ENCODE measurements at regions not wholly inside any gene's neighbourhood (a gene's known extent, or its start where the extent isn't known, plus 50 kb on each side); places are given as distances from the start of the nearest gene placed in this dataset.

GRCh38 chr11:122592641-122593040, 62.9 kb upstream of the UBASH3B start:
- Histone ChIP-seq H3K79me2 (ENCODE audit: control insufficient read depth, insufficient read depth, low read length) (no peaks in the 10 kb centered on the region), H3K27me3 (ENCODE audit: control insufficient read depth in 2 of 2, insufficient read depth in 2 of 2, low read length in 2 of 2) (no peaks in the 10 kb centered on the region), H3K9me1 (ENCODE audit: control insufficient read depth, insufficient read depth, low read length) (no peaks in the 10 kb centered on the region), H4K20me1 (replicated peaks; ENCODE audit: control insufficient read depth, insufficient read depth, low read length) (no peaks in the 10 kb centered on the region), H3K9me3 (replicated peaks; ENCODE audit: control insufficient read depth, insufficient read depth, low read depth, low read length) (no peaks in the 10 kb centered on the region), H3K4me3 (no peak overlapping the region), H2AFZ (ENCODE audit: low read depth, low read length) (no peak overlapping the region), H3K36me3 (ENCODE audit: control insufficient read depth, insufficient read depth, low read length) (no peaks in the 10 kb centered on the region), H3K27ac (ENCODE audit: extremely low read depth, low read depth, low read length) (no peak overlapping the region), H3K4me1 (replicated peaks in 1 of 2; ENCODE audit: control insufficient read depth in 2 of 2, insufficient read depth in 2 of 2, low read length in 2 of 2) (no peaks in the 10 kb centered on the region), H3K9ac (ENCODE audit: insufficient read depth in 1 of 2, low read depth in 2 of 2, low read length in 2 of 2) (no peak overlapping the region), H3K4me2 (ENCODE audit: insufficient read depth, low read length) (no peak overlapping the region)
- DNase-seq (ENCODE audit: extremely low read depth in 1 of 4, low spot score in 3 of 4) (no peak), FAIRE-seq (no peak), ATAC-seq (no peak)
- WGBS (ENCODE audit: insufficient coverage, low coverage, missing lambda C conversion rate) = 1% methylated on average over 6 of the region's 6 CpGs
- CTCF ChIA-PET (ENCODE audit: low intra/inter-chr PET ratio) = no interaction called here
- intact Hi-C loops (cut with micrococcal nuclease) = no loop called here
- TF ChIP-seq TAF9B (IDR thresholded peaks at IDR 0.05; ENCODE audit: partially characterized antibody) = no peak
- TF ChIP-seq EHMT2 (IDR thresholded peaks at IDR 0.05) = no peak
- TF ChIP-seq SP1 (CRISPR knock-in tag; IDR thresholded peaks at IDR 0.05) = no peak
- no TSS peak for BruUV-seq (replicated peaks)
- in situ Hi-C loops (cut with MboI) = no loop called here
- POLR2A ChIA-PET = no interaction called here

GRCh38 chr11:122584670-122585069, 70.9 kb upstream of the UBASH3B start:
- no peak overlapping the region for H2AFZ ChIP-seq (ENCODE audit: low read depth, low read length)
- H3K4me3 ChIP-seq = no peak overlapping the region
- no peak overlapping the region for H3K27ac ChIP-seq (ENCODE audit: extremely low read depth, low read depth, low read length)
- WGBS (ENCODE audit: insufficient coverage, low coverage, missing lambda C conversion rate) = 0% methylated on average over 8 of the region's 8 CpGs
- ATAC-seq (no peak), DNase-seq (ENCODE audit: extremely low read depth in 1 of 4, low spot score in 3 of 4) (no peak), FAIRE-seq (no peak)
- no TSS peak for BruUV-seq (replicated peaks)
- POLR2A ChIA-PET = no interaction called here
- H3K9me1 ChIP-seq (ENCODE audit: control insufficient read depth, insufficient read depth, low read length) = no peaks in the 10 kb centered on the region
- no peaks in the 10 kb centered on the region for H3K36me3 ChIP-seq (ENCODE audit: control insufficient read depth, insufficient read depth, low read length)
- CTCF ChIA-PET (ENCODE audit: low intra/inter-chr PET ratio) = no interaction called here
- in situ Hi-C loops (cut with MboI) (no loop called here), intact Hi-C loops (cut with micrococcal nuclease) (no loop called here)
- H3K4me2 ChIP-seq (ENCODE audit: insufficient read depth, low read length) = no peak overlapping the region
- no peaks in the 10 kb centered on the region for H3K27me3 ChIP-seq (ENCODE audit: control insufficient read depth in 2 of 2, insufficient read depth in 2 of 2, low read length in 2 of 2)
- no peaks in the 10 kb centered on the region for H3K4me1 ChIP-seq (replicated peaks in 1 of 2; ENCODE audit: control insufficient read depth in 2 of 2, insufficient read depth in 2 of 2, low read length in 2 of 2)
- H4K20me1 ChIP-seq (replicated peaks; ENCODE audit: control insufficient read depth, insufficient read depth, low read length) = no peaks in the 10 kb centered on the region
- H3K79me2 ChIP-seq (ENCODE audit: control insufficient read depth, insufficient read depth, low read length) = no peaks in the 10 kb centered on the region
- no peak overlapping the region for H3K9ac ChIP-seq (ENCODE audit: insufficient read depth in 1 of 2, low read depth in 2 of 2, low read length in 2 of 2)
- H3K9me3 ChIP-seq (replicated peaks; ENCODE audit: control insufficient read depth, insufficient read depth, low read depth, low read length) = no peaks in the 10 kb centered on the region
- TF ChIP-seq ZZZ3 (IDR thresholded peaks at IDR 0.05) (no peak), ZBTB34 (CRISPR knock-in tag; IDR thresholded peaks at IDR 0.05) (no peak), ZBTB17 (CRISPR knock-in tag; IDR thresholded peaks at IDR 0.05) (no peak), MAX (CRISPR knock-in tag; IDR thresholded peaks at IDR 0.05) (no peak), GTF2E2 (tag; IDR thresholded peaks at IDR 0.05) (no peak), SIN3A (IDR thresholded peaks at IDR 0.05; ENCODE audit: borderline replicate concordance in 2 of 2, control insufficient read depth in 1 of 2, low read depth in 2 of 2, low read length in 2 of 2) (no peak), ZBTB7A (IDR thresholded peaks at IDR 0.05; ENCODE audit: borderline replicate concordance, control insufficient read depth, low read depth, low read length) (no peak), HEY1 (CRISPR knock-in tag; IDR thresholded peaks at IDR 0.05; ENCODE audit: borderline replicate concordance) (no peak), RFX1 (IDR thresholded peaks at IDR 0.05) (no peak), PATZ1 (CRISPR knock-in tag; IDR thresholded peaks at IDR 0.05; ENCODE audit: borderline replicate concordance) (no peak), SMAD1 (IDR thresholded peaks at IDR 0.05; ENCODE audit: low read depth, low read length, partially characterized antibody) (no peak)

All from K562 (cell line).